SK-N-SH (cell line): ENCODE measurements at regions not wholly inside any gene's neighbourhood (a gene's known extent, or its start where the extent isn't known, plus 50 kb on each side); places are given as distances from the start of the nearest gene placed in this dataset.

ENCODE experiments used
- CTCF ChIA-PET: fragments of 300-600, 350-600 bp; formaldehyde crosslinking; extraction: SDS; loops from one replicate; lab custom pipeline; 2021; lab: Yijun Ruan, JAX
- POLR2A ChIA-PET: fragments of 350-600 bp; sonication (Branson Sonifier 250); formaldehyde crosslinking; extraction: SDS; loops from one replicate; lab custom pipeline; 2020; ENCODE audit warnings: antibody characterized with exemption, inconsistent platforms; lab: Yijun Ruan, JAX
- DNase-seq: peaks from one replicate; pipeline ENCODE4 v3.0.0; 2012
- H2AFZ ChIP-seq: fragments of 200-600 bp; sonication (generic); 2 replicates; pipeline ENCODE4 v1.8.1; 2016; ENCODE audit warnings: antibody characterized with exemption, mild to moderate bottlenecking, low read depth
- H3F3A ChIP-seq: fragments of 200-600 bp; sonication (generic); replicated peaks from 2 replicates; pipeline ENCODE3; 2016; ENCODE audit warnings: antibody characterized with exemption, mild to moderate bottlenecking; ENCODE audit not compliant: insufficient read depth
- H3K27ac ChIP-seq, 2 experiments: fragments of 200-500 bp in 1 of 2; fragments of 200-600 bp in 1 of 2; sonication (Bioruptor generic) in 1 of 2; sonication (generic), shearing (Covaris generic) in 1 of 2; 2 replicates each; pipeline versions ENCODE4 v1.5.1 to v1.6.1; 2014 to 2016; ENCODE audit warnings: low read depth in 2 of 2, inconsistent platforms in 1 of 2, low read length in 1 of 2, mild to moderate bottlenecking in 1 of 2, mixed read lengths in 1 of 2
- H3K27me3 ChIP-seq: fragments of 200-600 bp; sonication (generic), shearing (Covaris generic); 2 replicates; pipeline ENCODE4 v1.6.1; 2016; ENCODE audit warnings: mixed run types; ENCODE audit not compliant: insufficient read depth
- H3K36me3 ChIP-seq, 2 experiments: fragments of 200-500 bp in 1 of 2; fragments of 200-600 bp in 1 of 2; sonication (Bioruptor generic) in 1 of 2; sonication (generic) in 1 of 2; replicated peaks in 1 of 2; 2 replicates each; pipeline versions ENCODE3 to v1.5.1; 2014 to 2016; ENCODE audit warnings: low read length in 1 of 2, mild to moderate bottlenecking in 1 of 2; ENCODE audit not compliant: insufficient read depth in 2 of 2, control insufficient read depth in 1 of 2
- H3K4me1 ChIP-seq, 2 experiments: fragments of 200-500 bp in 1 of 2; fragments of 200-600 bp in 1 of 2; sonication (Bioruptor generic) in 1 of 2; sonication (generic), shearing (Covaris generic) in 1 of 2; 2 replicates each; pipeline versions ENCODE4 v1.5.1 to v1.6.1; 2014 to 2016; ENCODE audit warnings: low read depth in 1 of 2, low read length in 1 of 2, mixed run types in 1 of 2; ENCODE audit not compliant: insufficient read depth in 2 of 2, control insufficient read depth in 1 of 2
- H3K4me2 ChIP-seq: fragments of 200-600 bp; sonication (generic), shearing (Covaris generic); 2 replicates; pipeline ENCODE4 v1.6.1; 2017; ENCODE audit warnings: mixed run types
- H3K4me3 ChIP-seq, 2 experiments: fragments of 200-500 bp in 1 of 2; fragments of 200-600 bp in 1 of 2; sonication (Bioruptor generic) in 1 of 2; sonication (generic), shearing (Covaris generic) in 1 of 2; 2 replicates each; pipeline versions ENCODE4 v1.5.1 to v1.8.1; 2014 to 2016; ENCODE audit warnings: low read depth in 2 of 2, inconsistent platforms in 1 of 2, low read length in 1 of 2, mild to moderate bottlenecking in 1 of 2, mixed read lengths in 1 of 2, moderate library complexity in 1 of 2
- H3K79me2 ChIP-seq: fragments of 200-600 bp; sonication (generic); 2 replicates; pipeline ENCODE4 v1.8.1; 2017; ENCODE audit warnings: mild to moderate bottlenecking; ENCODE audit not compliant: insufficient read depth
- H3K9ac ChIP-seq: fragments of 200-600 bp; sonication (generic); 2 replicates; pipeline ENCODE4 v1.6.1; 2017; ENCODE audit warnings: mixed run types
- H3K9me2 ChIP-seq: fragments of 200-600 bp; sonication (generic); 2 replicates; pipeline ENCODE4 v1.6.1; 2017; ENCODE audit warnings: mixed run types
- H3K9me3 ChIP-seq: fragments of 200-600 bp; sonication (generic); 2 replicates; pipeline ENCODE4 v1.6.1; 2017; ENCODE audit warnings: mixed run types, mild to moderate bottlenecking, moderate library complexity
- H4K20me1 ChIP-seq: fragments of 200-600 bp; sonication (generic); 2 replicates; pipeline ENCODE4 v1.6.1; 2017; ENCODE audit warnings: mild to moderate bottlenecking, mixed run types; ENCODE audit not compliant: insufficient read depth
- CHD2 ChIP-seq: fragments of 150-350 bp; IDR thresholded peaks from 2 replicates; pipeline ENCODE4 v1.6.1; 2018; ENCODE audit warnings: low read length; ENCODE audit not compliant: partially characterized antibody
- ELF1 ChIP-seq: IDR thresholded peaks from 2 replicates; pipeline ENCODE4 v1.4.0; 2012
- EP300 ChIP-seq, 2 experiments: IDR thresholded peaks; 2 replicates each; pipeline versions ENCODE4 v1.4.0 to v1.6.1; 2012; ENCODE audit warnings: borderline replicate concordance in 1 of 2, low read depth in 1 of 2, low read length in 1 of 2
- FOSL2 ChIP-seq: IDR thresholded peaks from 2 replicates; pipeline ENCODE4 v1.4.0; 2012; ENCODE audit warnings: low read depth, mild to moderate bottlenecking, moderate library complexity, borderline replicate concordance
- FOXJ3 ChIP-seq: sonication (generic); formaldehyde crosslinking; IDR thresholded peaks from 2 replicates; pipeline ENCODE4 v1.5.1; 2020; ENCODE audit warnings: mild to moderate bottlenecking, missing genetic modification reagents
- FOXM1 ChIP-seq: IDR thresholded peaks from 2 replicates; pipeline ENCODE4 v1.4.0; 2012; ENCODE audit warnings: low read depth, mild to moderate bottlenecking
- GABPA ChIP-seq: IDR thresholded peaks from 2 replicates; pipeline ENCODE4 v1.4.0; 2012; ENCODE audit warnings: low read depth, mild to moderate bottlenecking
- GATA2 ChIP-seq: sonication (generic); formaldehyde crosslinking; IDR thresholded peaks from 2 replicates; pipeline ENCODE4 v1.5.0; 2020; ENCODE audit warnings: mild to moderate bottlenecking, missing genetic modification reagents
- IRF3 ChIP-seq: fragments of 150-350 bp; IDR thresholded peaks from 2 replicates; pipeline ENCODE4 v1.6.1; 2016; ENCODE audit warnings: mild to moderate bottlenecking, low read depth, low read length
- MAX ChIP-seq: IDR thresholded peaks from 2 replicates; pipeline ENCODE4 v1.4.0; 2012; ENCODE audit warnings: low read depth
- MEF2A ChIP-seq: IDR thresholded peaks from 2 replicates; pipeline ENCODE4 v1.4.0; 2012; ENCODE audit warnings: low read depth, borderline replicate concordance
- NFIC ChIP-seq: IDR thresholded peaks from 2 replicates; pipeline ENCODE4 v1.4.0; 2012; ENCODE audit warnings: borderline replicate concordance
- NRF1 ChIP-seq: IDR thresholded peaks from 2 replicates; pipeline ENCODE4 v1.6.1; 2012; ENCODE audit warnings: low read depth, mild to moderate bottlenecking, low read length
- PBX3 ChIP-seq: IDR thresholded peaks from 2 replicates; pipeline ENCODE4; 2012
- POLR2AphosphoS5 ChIP-seq: IDR thresholded peaks from 2 replicates; pipeline ENCODE4 v1.6.1; 2012; ENCODE audit warnings: low read depth, low read length
- RAD21 ChIP-seq: IDR thresholded peaks from 2 replicates; pipeline ENCODE4 v1.6.1; 2012; ENCODE audit warnings: mild to moderate bottlenecking, low read length
- RCOR1 ChIP-seq: fragments of 150-350 bp; IDR thresholded peaks from 2 replicates; pipeline ENCODE4 v1.6.1; 2017; ENCODE audit warnings: antibody characterized with exemption, low read length
- RXRA ChIP-seq: IDR thresholded peaks from 2 replicates; pipeline ENCODE4 v1.4.0; 2012; ENCODE audit warnings: low read depth, mild to moderate bottlenecking, borderline replicate concordance
- SMC3 ChIP-seq: IDR thresholded peaks from 2 replicates; pipeline ENCODE4 v1.6.1; 2012; ENCODE audit warnings: low read depth, low read length, improper control_type of control experiment
- TAF1 ChIP-seq: IDR thresholded peaks from 2 replicates; pipeline ENCODE4 v1.6.1; 2012; ENCODE audit warnings: low read depth, mild to moderate bottlenecking, low read length, moderate library complexity, borderline replicate concordance
- TCF12 ChIP-seq: IDR thresholded peaks from 2 replicates; pipeline ENCODE4 v1.4.0; 2012
- USF1 ChIP-seq: IDR thresholded peaks from 2 replicates; pipeline ENCODE4 v1.4.0; 2012; ENCODE audit warnings: low read depth, borderline replicate concordance
- USF2 ChIP-seq: fragments of 150-350 bp; IDR thresholded peaks from 2 replicates; pipeline ENCODE4 v1.6.1; 2017; ENCODE audit warnings: antibody characterized with exemption, low read length, low read depth, borderline replicate concordance
- ZBTB33 ChIP-seq: IDR thresholded peaks from 2 replicates; pipeline ENCODE4 v1.4.0; 2012; ENCODE audit warnings: low read depth, borderline replicate concordance
- WGBS: methylation state at CpG from one replicate; pipeline ENCODE4 v1.1.6; 2017; ENCODE audit warnings: low lambda C conversion rate; 5-methylcytosine and 5-hydroxymethylcytosine counted together

- H3K27me3 ChIP-seq = no peaks in the 10 kb centered on the region
- no peaks in the 10 kb centered on the region for H3K4me1 ChIP-seq
- H2AFZ ChIP-seq = no peak overlapping the region
- no peaks in the 10 kb centered on the region for H3K9me3 ChIP-seq
- H3K36me3 ChIP-seq = no peaks in the 10 kb centered on the region
- H3K9ac ChIP-seq = no peak overlapping the region
- CTCF ChIA-PET = no interaction called here
- H3K4me3 ChIP-seq = no peak overlapping the region
- no peaks in the 10 kb centered on the region for H4K20me1 ChIP-seq
- TF ChIP-seq RCOR1 = no peak
- no peak for TF ChIP-seq TCF12
- no peak for TF ChIP-seq RAD21
- no peak for TF ChIP-seq IRF3
- TF ChIP-seq USF1 = no peak
- TF ChIP-seq, all 33 proteins: peak for 0
- Histone ChIP-seq H3K9me2 (no peaks in the 10 kb centered on the region), H3F3A (no peaks in the 10 kb centered on the region), H3K4me2 (no peak overlapping the region), H3K79me2 (no peaks in the 10 kb centered on the region), H3K27ac (no peak overlapping the region)
- DNase-seq = no peak
- 0% methylated on average over 2 of the region's 2 CpGs for WGBS
- POLR2A ChIA-PET = no interaction called here
Measured at GRCh38 chrX:106300239-106300638, 132.1 kb downstream of the PWWP3B start.

- 2% methylated on average over 3 of the region's 3 CpGs for WGBS
- CTCF ChIA-PET = no interaction called here
- no peak for TF ChIP-seq NRF1
- no peak for TF ChIP-seq SMC3
- TF ChIP-seq RAD21 = no peak
- no peak for TF ChIP-seq NFIC
- TF ChIP-seq FOSL2 = no peak
- no peak for TF ChIP-seq GATA2 (CRISPR knock-in tag)
- TF ChIP-seq POLR2AphosphoS5 = no peak
- TF ChIP-seq PBX3 = no peak
- TF ChIP-seq RXRA = no peak
- TF ChIP-seq ELF1 = no peak
- no peak for TF ChIP-seq GABPA
- TF ChIP-seq EP300 (IDR thresholded peaks at IDR 0.05; ENCODE audit: borderline replicate concordance in 1 of 2, low read depth in 1 of 2, low read length in 1 of 2) = no peak
- TF ChIP-seq FOXJ3 = no peak
- no peak for TF ChIP-seq TAF1
- no peak for TF ChIP-seq USF2
- TF ChIP-seq FOXM1 = no peak
- no peak for TF ChIP-seq MAX
- TF ChIP-seq MEF2A = no peak
- no peak for TF ChIP-seq ZBTB33
- TF ChIP-seq CHD2 = no peak
- no peaks in the 10 kb centered on the region for H3F3A ChIP-seq
- H3K79me2 ChIP-seq = no peaks in the 10 kb centered on the region
- POLR2A ChIA-PET = no interaction called here
- no peak overlapping the region for H2AFZ ChIP-seq
- H3K27ac ChIP-seq = no peak overlapping the region
- no peak for DNase-seq
- H3K9ac ChIP-seq = no peak overlapping the region
- no peaks in the 10 kb centered on the region for H3K36me3 ChIP-seq
- H3K27me3 ChIP-seq = no peaks in the 10 kb centered on the region
- H3K4me1 ChIP-seq = no peaks in the 10 kb centered on the region
- H3K9me3 ChIP-seq = no peaks in the 10 kb centered on the region
- H3K4me3 ChIP-seq = no peak overlapping the region
- no peak overlapping the region for H3K4me2 ChIP-seq
- H4K20me1 ChIP-seq = no peaks in the 10 kb centered on the region
- no peaks in the 10 kb centered on the region for H3K9me2 ChIP-seq
Measured at GRCh38 chrX:106300656-106301055, 132.6 kb downstream of the PWWP3B start.
